Tibial nerve (tissue), 4 donors: ENCODE measurements at regions not wholly inside any gene's neighbourhood (a gene's known extent, or its start where the extent isn't known, plus 50 kb on each side); places are given as distances from the start of the nearest gene placed in this dataset.

Source experiments
- DNase-seq, 2 donors: peaks; one replicate each; pipeline ENCODE4 v3.0.0-alpha.2; 2019; ENCODE audit warnings: low spot score in 2 of 2
- H3K27ac ChIP-seq, 4 donors: fragments of 200-600 bp; sonication (generic) in 3 of 4; one replicate each; pipeline ENCODE4 v1.5.1; 2017 to 2019; ENCODE audit warnings: mild to moderate bottlenecking in 1 of 4
- H3K27me3 ChIP-seq, 2 donors: fragments of 200-600 bp; sonication (generic) in 1 of 2; one replicate each; pipeline versions ENCODE4 v1.5.1 to v1.6.0; 2017 to 2019
- H3K36me3 ChIP-seq, 3 donors: fragments of 200-600 bp; sonication (generic); one replicate each; pipeline ENCODE4 v1.5.1; 2018 to 2019
- H3K4me1 ChIP-seq, 4 donors: fragments of 200-600 bp; sonication (generic) in 3 of 4; one replicate each; pipeline ENCODE4 v1.5.1; 2017 to 2019
- H3K4me3 ChIP-seq, 4 donors: fragments of 200-600 bp; sonication (generic) in 3 of 4; one replicate each; pipeline ENCODE4 v1.5.1; 2017 to 2019; ENCODE audit warnings: mild to moderate bottlenecking in 1 of 4, moderate library complexity in 1 of 4
- H3K9me3 ChIP-seq, 4 donors: fragments of 200-600 bp; sonication (generic) in 3 of 4; one replicate each; pipeline ENCODE4 v1.5.1; 2017 to 2019
- CTCF ChIP-seq, 5 experiments: fragments of 200-600 bp in 3 of 5; fragments of 450-650 bp in 2 of 5; sonication (generic) in 3 of 5; IDR thresholded peaks; one replicate each; pipeline ENCODE4 v1.5.1; 2016 to 2019; ENCODE audit warnings: antibody characterized with exemption in 5 of 5, mild to moderate bottlenecking in 3 of 5, moderate library complexity in 2 of 5
- EP300 ChIP-seq, 2 donors: sonication (generic); formaldehyde crosslinking; IDR thresholded peaks; one replicate each; pipeline ENCODE4 v1.6.1; 2017; ENCODE audit warnings: antibody characterized with exemption in 2 of 2, mild to moderate bottlenecking in 1 of 2
- POLR2A ChIP-seq, 2 donors: fragments of 450-650 bp; IDR thresholded peaks; one replicate each; pipeline ENCODE4 v1.6.1; 2017; ENCODE audit warnings: antibody characterized with exemption in 2 of 2, mild to moderate bottlenecking in 2 of 2, moderate library complexity in 2 of 2
- WGBS, 2 donors: methylation state at CpG; one replicate each; pipeline ENCODE4 v1.1.5; 2018; 5-methylcytosine and 5-hydroxymethylcytosine counted together

- Histone ChIP-seq H3K27me3 (no peaks in the 10 kb centered on the region), H3K4me3 (no peak overlapping the region)
- 94 to 95% methylated on average over 2 of the region's 2 CpGs for WGBS, 2 donors
These were observed 595.6 kb upstream of the ATP2B1 start for GRCh38 chr12:90304231-90304630.

GRCh38 chr12:90303771-90304170 is 595.1 kb upstream of the ATP2B1 start:
- H3K9me3 ChIP-seq: no peaks in the 10 kb centered on the region
- H3K36me3 ChIP-seq: no peaks in the 10 kb centered on the region
- no peak for DNase-seq
- no peaks in the 10 kb centered on the region for H3K27me3 ChIP-seq
- TF ChIP-seq POLR2A (IDR thresholded peaks at IDR 0.05): no peak
- no peak for TF ChIP-seq EP300 (IDR thresholded peaks at IDR 0.05)
- TF ChIP-seq CTCF (IDR thresholded peaks at IDR 0.05): no peak
- no peak overlapping the region for H3K4me3 ChIP-seq
- H3K27ac ChIP-seq: no peak overlapping the region
- H3K4me1 ChIP-seq: peaks cover 0 to 6% (median 2%) of the 10 kb centered on the region in 4 donors

More at GRCh38 chr12:90304231-90304630, 595.6 kb upstream of the ATP2B1 start:
- peaks cover 0 to 6% (median 2%) of the 10 kb centered on the region in 4 donors for H3K4me1 ChIP-seq
- TF ChIP-seq CTCF (IDR thresholded peaks at IDR 0.05): no peak
- no peak for TF ChIP-seq POLR2A (IDR thresholded peaks at IDR 0.05)
- TF ChIP-seq EP300 (IDR thresholded peaks at IDR 0.05): no peak
- no peaks in the 10 kb centered on the region for H3K9me3 ChIP-seq
- DNase-seq: no peak
- no peak overlapping the region for H3K27ac ChIP-seq
- H3K36me3 ChIP-seq: no peaks in the 10 kb centered on the region

- TF ChIP-seq CTCF (IDR thresholded peaks at IDR 0.05) (no peak), EP300 (IDR thresholded peaks at IDR 0.05) (no peak), POLR2A (IDR thresholded peaks at IDR 0.05) (no peak)
- H3K4me1 ChIP-seq: peaks cover 0 to 17% (median 3%) of the 10 kb centered on the region in 4 donors
- no peak for DNase-seq
- H3K9me3 ChIP-seq: no peaks in the 10 kb centered on the region
- no peak overlapping the region for H3K27ac ChIP-seq
- no peaks in the 10 kb centered on the region for H3K36me3 ChIP-seq
- WGBS, 2 donors: 79 to 84% methylated on average over 1 of the region's 1 CpG
- no peaks in the 10 kb centered on the region for H3K27me3 ChIP-seq
- H3K4me3 ChIP-seq: no peak overlapping the region
These were observed 593.0 kb upstream of the ATP2B1 start for GRCh38 chr12:90301561-90302133.

GRCh38 chr12:90301095-90301494 is 592.5 kb upstream of the ATP2B1 start:
- no peak for DNase-seq
- Histone ChIP-seq H3K9me3 (no peaks in the 10 kb centered on the region), H3K4me1 (peaks cover 0 to 17% (median 3%) of the 10 kb centered on the region in 4 donors), H3K27ac (no peak overlapping the region), H3K36me3 (no peaks in the 10 kb centered on the region), H3K4me3 (no peak overlapping the region), H3K27me3 (no peaks in the 10 kb centered on the region)
- TF ChIP-seq EP300 (IDR thresholded peaks at IDR 0.05) (no peak), CTCF (IDR thresholded peaks at IDR 0.05) (no peak), POLR2A (IDR thresholded peaks at IDR 0.05) (no peak)
- WGBS, 2 donors: 83 to 86% methylated on average over 4 of the region's 4 CpGs

GRCh38 chr12:90299666-90300065 is 591.0 kb upstream of the ATP2B1 start:
- no peaks in the 10 kb centered on the region for H3K36me3 ChIP-seq
- H3K27ac ChIP-seq: peak overlapping the region in 1 of 4 donors; percentile 21
- no peaks in the 10 kb centered on the region for H3K27me3 ChIP-seq
- TF ChIP-seq EP300 (IDR thresholded peaks at IDR 0.05): no peak
- TF ChIP-seq POLR2A (IDR thresholded peaks at IDR 0.05): no peak
- no peak for TF ChIP-seq CTCF (IDR thresholded peaks at IDR 0.05)
- peaks cover 0 to 17% (median 3%) of the 10 kb centered on the region in 4 donors for H3K4me1 ChIP-seq
- no peak overlapping the region for H3K4me3 ChIP-seq
- DNase-seq: no peak
- no peaks in the 10 kb centered on the region for H3K9me3 ChIP-seq
